Choroid plexus epithelial cell (primary cell): ENCODE measurements at regions not wholly inside any gene's neighbourhood (a gene's known extent, or its start where the extent isn't known, plus 50 kb on each side); places are given as distances from the start of the nearest gene placed in this dataset.
A peak's percentile ranks its signal among the peaks of the same experiment; 100 is the strongest.

Experiments used
- DNase-seq: peaks from one replicate; pipeline ENCODE4 v3.0.0-alpha.2; 2010; ENCODE audit warnings: low read depth
- H3K4me3 ChIP-seq: 2 replicates; pipeline ENCODE4 v1.5.1; 2011; ENCODE audit warnings: low read depth, mild to moderate bottlenecking, control low read depth, low read length, moderate library complexity
- TF ChIP-seq, protein P1 (sequence below): conservative IDR thresholded peaks from 2 replicates; pipeline ENCODE4 v1.5.1; 2011; ENCODE audit warnings: low read depth, mild to moderate bottlenecking, control low read depth, inconsistent platforms, low read length, moderate library complexity

DNA sequence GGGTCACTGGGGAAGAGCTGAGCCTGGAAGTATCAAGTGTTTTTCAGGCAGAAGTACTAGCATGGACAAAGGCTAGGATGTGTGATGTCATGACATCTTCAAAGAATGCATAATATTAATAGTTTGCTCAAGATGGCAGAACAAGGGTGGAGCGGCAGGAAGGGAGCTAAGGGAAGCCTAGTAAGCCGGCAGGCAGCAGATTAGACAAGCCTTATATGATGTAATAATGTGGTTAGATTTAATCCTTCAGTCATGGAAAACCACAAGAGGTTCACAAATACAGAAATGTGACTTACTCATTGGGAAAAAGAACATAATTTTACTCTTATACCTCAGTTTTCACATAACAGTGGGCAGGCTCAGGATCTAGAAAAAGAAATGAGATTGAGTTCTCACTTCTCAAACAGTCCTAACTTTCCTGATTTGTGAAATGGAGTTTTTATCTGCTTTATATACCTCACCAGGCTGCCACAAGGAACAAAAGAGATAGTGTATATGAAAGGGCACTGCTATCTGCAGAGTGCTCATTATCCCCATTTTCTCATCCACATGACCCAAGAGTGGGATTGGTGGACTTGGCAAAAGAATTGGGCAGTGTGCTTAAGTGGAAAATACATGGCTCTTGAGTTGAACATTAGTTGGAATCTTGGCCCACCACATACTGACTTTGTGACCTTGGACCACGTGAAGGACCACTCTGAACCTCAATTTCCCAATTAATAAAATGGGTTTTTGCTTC lies 89.1 kb upstream of the LHCGR start:
- TF ChIP-seq, protein P1, sequence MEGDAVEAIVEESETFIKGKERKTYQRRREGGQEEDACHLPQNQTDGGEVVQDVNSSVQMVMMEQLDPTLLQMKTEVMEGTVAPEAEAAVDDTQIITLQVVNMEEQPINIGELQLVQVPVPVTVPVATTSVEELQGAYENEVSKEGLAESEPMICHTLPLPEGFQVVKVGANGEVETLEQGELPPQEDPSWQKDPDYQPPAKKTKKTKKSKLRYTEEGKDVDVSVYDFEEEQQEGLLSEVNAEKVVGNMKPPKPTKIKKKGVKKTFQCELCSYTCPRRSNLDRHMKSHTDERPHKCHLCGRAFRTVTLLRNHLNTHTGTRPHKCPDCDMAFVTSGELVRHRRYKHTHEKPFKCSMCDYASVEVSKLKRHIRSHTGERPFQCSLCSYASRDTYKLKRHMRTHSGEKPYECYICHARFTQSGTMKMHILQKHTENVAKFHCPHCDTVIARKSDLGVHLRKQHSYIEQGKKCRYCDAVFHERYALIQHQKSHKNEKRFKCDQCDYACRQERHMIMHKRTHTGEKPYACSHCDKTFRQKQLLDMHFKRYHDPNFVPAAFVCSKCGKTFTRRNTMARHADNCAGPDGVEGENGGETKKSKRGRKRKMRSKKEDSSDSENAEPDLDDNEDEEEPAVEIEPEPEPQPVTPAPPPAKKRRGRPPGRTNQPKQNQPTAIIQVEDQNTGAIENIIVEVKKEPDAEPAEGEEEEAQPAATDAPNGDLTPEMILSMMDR: no peak
- H3K4me3 ChIP-seq: no peak overlapping the region
- DNase-seq: peak; percentile 50

DNA sequence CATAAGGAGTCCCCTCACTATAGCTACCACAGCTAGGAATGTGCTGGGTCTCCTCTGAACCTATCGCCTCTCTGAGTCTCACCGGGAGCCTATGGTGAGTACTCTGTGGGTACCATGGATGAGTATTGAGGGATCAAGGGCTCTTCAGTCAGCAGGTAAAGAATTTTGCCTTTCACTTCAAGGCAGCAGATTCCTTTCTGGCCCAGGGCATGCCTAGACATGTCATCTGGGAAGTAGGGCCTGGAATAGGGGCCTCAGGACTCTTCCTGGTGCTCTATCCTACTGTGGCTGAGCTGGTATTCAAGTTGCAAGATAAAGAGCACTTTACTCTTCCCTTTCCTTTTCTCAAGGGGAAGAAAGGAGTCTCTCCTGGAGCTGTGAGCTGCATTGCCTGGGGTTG lies 85.6 kb upstream of the LHCGR start:
- no peak for DNase-seq
- H3K4me3 ChIP-seq: no peak overlapping the region
- TF ChIP-seq, protein P1: no peak

DNA sequence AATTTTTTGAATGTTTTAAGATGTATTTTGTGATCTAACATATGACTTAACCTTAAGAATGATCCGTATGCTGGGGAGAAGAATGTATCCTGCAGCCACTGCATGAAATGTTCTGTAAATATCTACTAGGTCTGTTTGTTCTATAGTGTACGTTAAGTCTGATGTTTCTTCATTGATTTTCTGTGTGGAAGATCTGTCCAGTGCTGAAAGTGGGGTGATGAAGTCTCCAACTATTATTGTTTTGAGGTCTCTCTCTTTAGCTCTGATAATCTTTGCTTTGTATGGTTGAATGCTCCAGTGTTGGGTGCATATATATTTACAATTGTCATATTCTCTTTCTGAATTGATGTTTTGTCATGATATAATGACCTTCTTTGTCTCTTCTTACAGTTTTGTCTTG lies 82.5 kb upstream of the LHCGR start:
- TF ChIP-seq, protein P1: no peak
- no peak overlapping the region for H3K4me3 ChIP-seq
- DNase-seq: no peak

DNA sequence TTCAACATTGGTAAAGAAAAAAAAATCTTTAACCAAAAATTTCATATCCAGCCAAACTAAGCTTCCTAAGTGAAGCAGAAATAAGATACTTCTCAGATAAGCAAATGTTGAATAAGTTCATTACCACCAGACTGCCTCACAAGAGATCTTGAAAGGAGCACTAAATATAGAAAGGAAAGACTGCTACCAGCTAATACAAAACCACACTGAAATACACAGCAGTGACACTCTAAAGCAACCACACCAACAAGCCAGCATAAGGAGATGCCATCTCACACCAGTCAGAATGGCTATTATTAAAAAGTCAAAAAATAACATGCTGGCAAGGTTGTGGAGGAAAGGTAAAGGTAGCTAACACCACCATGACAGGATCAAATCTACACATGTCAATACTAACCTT lies 74.0 kb upstream of the LHCGR start:
- TF ChIP-seq, protein P1: no peak

DNA sequence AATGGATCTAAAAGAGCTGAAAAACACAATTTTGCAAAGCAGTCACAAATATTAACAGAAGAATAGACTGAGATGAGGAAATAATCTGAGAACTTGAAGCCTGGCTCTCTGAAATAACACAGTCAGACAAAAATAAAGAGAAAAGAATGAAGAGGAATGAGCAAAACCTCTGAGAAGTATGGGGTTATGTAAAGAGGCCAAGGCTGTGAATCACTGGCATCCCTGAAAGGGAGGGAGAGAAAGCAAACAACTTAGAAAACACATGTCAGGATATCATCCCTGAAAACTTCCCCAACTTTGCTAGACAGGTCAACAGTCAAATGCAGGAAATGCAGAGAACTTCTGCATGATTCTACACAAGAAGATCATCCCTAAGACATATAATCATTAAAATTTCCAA lies 73.5 kb upstream of the LHCGR start:
- TF ChIP-seq, protein P1: no peak
- no peak overlapping the region for H3K4me3 ChIP-seq
- DNase-seq: peak; percentile 58

More for the DNA sequence above, 74.0 kb upstream of the LHCGR start:
- no peak for DNase-seq
- H3K4me3 ChIP-seq: no peak overlapping the region

DNA sequence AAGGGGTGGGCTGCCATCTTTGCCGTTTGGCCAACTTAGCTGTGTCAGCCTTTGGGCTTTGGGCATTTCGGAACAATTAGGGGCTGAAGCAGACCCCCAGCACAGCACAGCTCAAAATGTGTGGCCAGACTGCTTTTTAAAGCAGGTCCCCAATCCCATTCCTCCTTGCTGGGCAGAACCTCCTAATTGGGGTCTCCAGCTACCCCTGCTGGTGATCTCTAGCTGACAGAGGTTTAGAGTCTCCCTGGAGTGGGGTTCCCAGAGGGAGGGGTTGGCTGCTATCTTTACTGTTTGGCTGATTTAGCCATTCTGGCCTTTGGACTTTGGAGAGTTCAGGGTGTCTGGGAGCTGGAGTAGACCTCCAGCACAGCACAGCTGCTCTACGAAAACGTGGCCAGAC lies 71.5 kb upstream of the LHCGR start:
- no peak for DNase-seq
- TF ChIP-seq, protein P1: no peak
- H3K4me3 ChIP-seq: no peak overlapping the region

DNA sequence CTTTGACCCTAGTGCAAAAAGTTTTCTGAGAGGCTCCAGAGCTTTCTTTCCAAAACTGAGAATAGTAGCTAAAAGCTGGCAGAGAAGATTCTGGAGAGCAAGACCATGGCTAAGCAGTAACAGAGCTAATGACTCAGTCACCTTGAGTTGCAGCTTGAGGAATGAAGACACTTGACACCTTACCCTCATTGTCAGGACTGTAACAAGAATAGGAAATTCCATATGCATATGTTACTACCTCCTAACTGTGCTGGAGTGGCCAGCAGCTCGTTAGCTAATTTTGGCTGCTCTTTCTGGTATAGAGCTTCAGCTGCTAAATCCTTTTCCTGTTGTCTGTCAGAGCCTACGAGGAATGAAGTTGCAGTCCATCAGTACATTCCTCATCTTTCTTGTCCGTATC lies 68.6 kb upstream of the LHCGR start:
- DNase-seq: no peak
- no peak overlapping the region for H3K4me3 ChIP-seq

More for the DNA sequence above, 68.6 kb upstream of the LHCGR start:
- TF ChIP-seq, protein P1: no peak
